HG03521 (cell line): ENCODE measurements at regions not wholly inside any gene's neighbourhood (a gene's known extent, or its start where the extent isn't known, plus 50 kb on each side); places are given as distances from the start of the nearest gene placed in this dataset.

ENCODE experiments used
- ATAC-seq: cut with Tn5 transposase; IDR thresholded peaks from one replicate; pipeline ENCODE4 v1.9.1; 2021; ENCODE audit warnings: mild to moderate bottlenecking, moderate library complexity; ENCODE audit not compliant: unreplicated experiment

- no peak for ATAC-seq
Observed at GRCh38 chr9:116090030-116090770, 63.4 kb upstream of the PAPPA start.

- ATAC-seq, result no peak
Observed at GRCh38 chr9:116094846-116095245, 58.7 kb upstream of the PAPPA start.

GRCh38 chr9:116095403-116095802 is 58.2 kb upstream of the PAPPA start:
- no peak for ATAC-seq

GRCh38 chr9:116096046-116096445 is 57.5 kb upstream of the PAPPA start:
- ATAC-seq, result no peak

- no peak for ATAC-seq
Observed at GRCh38 chr9:116096853-116097252, 56.7 kb upstream of the PAPPA start.

- no peak for ATAC-seq
Observed at GRCh38 chr9:116098476-116098875, 55.1 kb upstream of the PAPPA start.

GRCh38 chr9:116099821-116100220 is 53.8 kb upstream of the PAPPA start:
- ATAC-seq, result no peak

- ATAC-seq, result no peak
Observed at GRCh38 chr9:116100711-116101121, 52.9 kb upstream of the PAPPA start.

- ATAC-seq, result no peak
Observed at GRCh38 chr9:116101516-116101915, 52.1 kb upstream of the PAPPA start.

GRCh38 chr9:116102596-116102995 is 51.0 kb upstream of the PAPPA start:
- no peak for ATAC-seq
